ENCODE measurements at regions not wholly inside any gene's neighbourhood (a gene's known extent, or its start where the extent isn't known, plus 50 kb on each side); places are given as distances from the start of the nearest gene placed in this dataset.

GRCh38 chr6:43996618-43997344, 130.5 kb downstream of the MRPL14 start:
- no peak for TF ChIP-seq TSHZ2 (CRISPR knock-in tag; IDR thresholded peaks at IDR 0.05)
- TF ChIP-seq GLIS3 (CRISPR knock-in tag; IDR thresholded peaks at IDR 0.05): no peak
- TF ChIP-seq, protein P1, sequence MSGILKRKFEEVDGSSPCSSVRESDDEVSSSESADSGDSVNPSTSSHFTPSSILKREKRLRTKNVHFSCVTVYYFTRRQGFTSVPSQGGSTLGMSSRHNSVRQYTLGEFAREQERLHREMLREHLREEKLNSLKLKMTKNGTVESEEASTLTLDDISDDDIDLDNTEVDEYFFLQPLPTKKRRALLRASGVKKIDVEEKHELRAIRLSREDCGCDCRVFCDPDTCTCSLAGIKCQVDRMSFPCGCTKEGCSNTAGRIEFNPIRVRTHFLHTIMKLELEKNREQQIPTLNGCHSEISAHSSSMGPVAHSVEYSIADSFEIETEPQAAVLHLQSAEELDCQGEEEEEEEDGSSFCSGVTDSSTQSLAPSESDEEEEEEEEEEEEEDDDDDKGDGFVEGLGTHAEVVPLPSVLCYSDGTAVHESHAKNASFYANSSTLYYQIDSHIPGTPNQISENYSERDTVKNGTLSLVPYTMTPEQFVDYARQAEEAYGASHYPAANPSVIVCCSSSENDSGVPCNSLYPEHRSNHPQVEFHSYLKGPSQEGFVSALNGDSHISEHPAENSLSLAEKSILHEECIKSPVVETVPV (CRISPR knock-in tag; IDR thresholded peaks at IDR 0.05): no peak
- no peak for TF ChIP-seq ZNF70 (CRISPR knock-in tag; IDR thresholded peaks at IDR 0.05)
- no peak for ATAC-seq

DNA sequence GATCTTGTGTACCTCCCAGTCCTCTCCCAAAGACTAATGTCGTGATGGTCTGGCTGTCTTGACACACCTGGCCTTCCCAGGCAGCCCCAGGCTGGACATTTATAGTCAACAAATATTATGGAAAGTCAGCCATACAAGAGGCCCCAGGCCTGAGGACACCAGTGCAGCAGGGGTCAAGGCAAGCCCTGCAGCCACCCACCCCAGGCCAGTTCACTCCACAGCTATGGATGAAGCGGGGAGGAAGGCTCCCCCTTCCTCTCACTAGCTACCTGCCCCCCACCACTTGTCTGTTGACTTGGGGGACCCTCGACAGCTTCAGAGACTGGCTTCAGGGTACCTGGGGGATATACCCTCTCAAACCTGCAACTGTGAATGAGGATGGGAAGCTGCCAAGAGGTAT, 132.1 kb downstream of the MRPL14 start:
- no peak for TF ChIP-seq ESRRG (CRISPR knock-in tag; IDR thresholded peaks at IDR 0.05)
- no peak for TF ChIP-seq TOX (CRISPR knock-in tag; IDR thresholded peaks at IDR 0.05; ENCODE audit: borderline replicate concordance)
- no peak for TF ChIP-seq ZNF70 (CRISPR knock-in tag; IDR thresholded peaks at IDR 0.05)
- TF ChIP-seq ZNF565 (CRISPR knock-in tag; conservative IDR thresholded peaks at IDR 0.05; ENCODE audit: low read depth): no peak
- no peak for TF ChIP-seq ZNF8 (CRISPR knock-in tag; IDR thresholded peaks at IDR 0.05)
- TF ChIP-seq PATZ1 (CRISPR knock-in tag; IDR thresholded peaks at IDR 0.05; ENCODE audit: borderline replicate concordance): no peak
- TF ChIP-seq, protein P2, sequence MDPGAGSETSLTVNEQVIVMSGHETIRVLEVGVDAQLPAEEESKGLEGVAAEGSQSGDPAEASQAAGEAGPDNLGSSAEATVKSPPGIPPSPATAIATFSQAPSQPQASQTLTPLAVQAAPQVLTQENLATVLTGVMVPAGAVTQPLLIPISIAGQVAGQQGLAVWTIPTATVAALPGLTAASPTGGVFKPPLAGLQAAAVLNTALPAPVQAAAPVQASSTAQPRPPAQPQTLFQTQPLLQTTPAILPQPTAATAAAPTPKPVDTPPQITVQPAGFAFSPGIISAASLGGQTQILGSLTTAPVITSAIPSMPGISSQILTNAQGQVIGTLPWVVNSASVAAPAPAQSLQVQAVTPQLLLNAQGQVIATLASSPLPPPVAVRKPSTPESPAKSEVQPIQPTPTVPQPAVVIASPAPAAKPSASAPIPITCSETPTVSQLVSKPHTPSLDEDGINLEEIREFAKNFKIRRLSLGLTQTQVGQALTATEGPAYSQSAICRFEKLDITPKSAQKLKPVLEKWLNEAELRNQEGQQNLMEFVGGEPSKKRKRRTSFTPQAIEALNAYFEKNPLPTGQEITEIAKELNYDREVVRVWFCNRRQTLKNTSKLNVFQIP (CRISPR knock-in tag; IDR thresholded peaks at IDR 0.05; ENCODE audit: borderline replicate concordance, low read depth): no peak
- no peak for TF ChIP-seq ZFP30 (CRISPR knock-in tag; IDR thresholded peaks at IDR 0.05)
- no peak for ATAC-seq

- no peak for ATAC-seq
- no peak for TF ChIP-seq SNAI2 (CRISPR knock-in tag; IDR thresholded peaks at IDR 0.05)
- no peak for TF ChIP-seq TSHZ2 (CRISPR knock-in tag; IDR thresholded peaks at IDR 0.05)
- TF ChIP-seq RARB (CRISPR knock-in tag; IDR thresholded peaks at IDR 0.05): no peak
- no peak for TF ChIP-seq ISL1 (CRISPR knock-in tag; IDR thresholded peaks at IDR 0.05)
- no peak for TF ChIP-seq PATZ1 (CRISPR knock-in tag; IDR thresholded peaks at IDR 0.05; ENCODE audit: borderline replicate concordance)
- no peak for TF ChIP-seq ZNF8 (CRISPR knock-in tag; IDR thresholded peaks at IDR 0.05)
- TF ChIP-seq BACH2 (CRISPR knock-in tag; IDR thresholded peaks at IDR 0.05; ENCODE audit: borderline replicate concordance): no peak
- TF ChIP-seq ZNF565 (CRISPR knock-in tag; conservative IDR thresholded peaks at IDR 0.05; ENCODE audit: low read depth): no peak
- no peak for TF ChIP-seq ZC3H10 (CRISPR knock-in tag; IDR thresholded peaks at IDR 0.05)
- no peak for TF ChIP-seq TOX (CRISPR knock-in tag; IDR thresholded peaks at IDR 0.05; ENCODE audit: borderline replicate concordance)
- TF ChIP-seq PPARA (CRISPR knock-in tag; IDR thresholded peaks at IDR 0.05; ENCODE audit: borderline replicate concordance): no peak
- no peak for TF ChIP-seq ZFP30 (CRISPR knock-in tag; IDR thresholded peaks at IDR 0.05)
- TF ChIP-seq GLIS3 (CRISPR knock-in tag; IDR thresholded peaks at IDR 0.05): no peak
- TF ChIP-seq ARNTL (CRISPR knock-in tag; IDR thresholded peaks at IDR 0.05; ENCODE audit: borderline replicate concordance, low read depth): no peak
- TF ChIP-seq ZFP3 (CRISPR knock-in tag; IDR thresholded peaks at IDR 0.05): no peak
- TF ChIP-seq ESRRG (CRISPR knock-in tag; IDR thresholded peaks at IDR 0.05): no peak
These were observed 133.2 kb downstream of the MRPL14 start for GRCh38 chr6:43993881-43994523.
